ENCODE measurements at regions not wholly inside any gene's neighbourhood (a gene's known extent, or its start where the extent isn't known, plus 50 kb on each side); places are given as distances from the start of the nearest gene placed in this dataset.
"Not testable (repeated sequence)": the region's sequence is repeated elsewhere in the genome, so short reads cannot be mapped to it uniquely, and the experiment has no call there.

DNA sequence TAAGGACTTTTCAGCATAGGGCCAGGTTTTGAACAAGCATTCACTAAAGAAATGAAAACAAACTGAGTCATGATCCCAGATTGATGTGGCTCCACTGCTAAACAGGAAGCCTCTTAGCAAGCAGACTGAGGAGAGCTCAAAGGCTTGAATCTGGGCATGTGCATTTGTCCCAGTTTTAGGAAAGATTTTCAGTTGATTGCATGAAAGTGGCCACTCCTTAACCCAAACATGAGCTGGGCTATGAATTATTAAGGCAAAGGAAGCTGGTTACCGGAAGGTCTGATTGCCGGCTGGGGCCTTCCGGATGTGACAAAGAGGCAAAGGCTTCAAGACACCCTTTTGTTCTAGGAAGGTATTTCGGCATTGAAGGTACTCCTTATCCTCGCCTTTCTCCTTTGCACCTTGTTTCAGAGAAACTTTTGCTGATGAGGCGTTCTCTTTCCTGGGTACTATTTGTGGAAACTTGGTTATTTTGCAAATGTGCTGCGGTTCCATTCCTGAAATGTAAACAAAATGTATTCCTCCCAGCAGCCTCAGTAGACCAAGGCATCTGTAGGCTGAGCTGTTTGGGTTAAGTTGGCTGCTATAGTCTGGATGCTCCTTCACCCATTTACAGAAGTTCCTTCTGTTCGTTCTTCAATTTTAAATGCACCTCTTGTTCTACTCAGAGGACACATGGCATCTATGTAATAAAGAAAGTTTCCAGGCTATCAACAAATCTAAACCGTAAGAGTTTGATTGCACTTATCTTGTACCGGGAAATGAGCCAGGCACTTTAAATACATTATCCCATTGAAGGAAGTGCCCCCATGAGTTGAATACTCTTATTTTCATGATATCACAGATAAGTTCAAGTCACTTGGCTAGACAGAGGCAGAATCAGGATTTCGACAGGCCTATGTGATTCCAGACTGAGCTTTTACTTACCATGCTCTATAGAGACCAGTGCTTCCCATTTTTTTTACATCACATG is 115.6 kb upstream of the METAP2 start:
- no peak for DNase-seq

DNA sequence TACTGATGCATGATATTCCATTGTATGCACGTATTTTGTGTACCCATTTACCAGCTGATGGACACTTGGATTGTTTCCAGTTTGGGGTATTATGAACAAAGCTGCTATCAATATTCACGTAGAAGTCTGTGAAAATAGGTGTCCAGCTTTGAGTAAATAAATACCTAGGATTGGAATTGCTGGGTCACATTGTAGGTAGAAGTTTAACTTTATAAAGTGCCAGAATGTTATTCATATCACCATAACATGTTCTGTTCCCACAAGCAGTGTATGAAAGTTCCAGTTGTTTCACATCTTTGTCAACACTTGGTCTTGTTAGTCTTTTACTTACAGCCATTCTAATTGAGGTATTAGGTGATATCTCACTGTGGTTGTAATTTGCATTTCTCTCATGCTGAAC is 108.0 kb upstream of the METAP2 start:
- DNase-seq, result no peak

DNA sequence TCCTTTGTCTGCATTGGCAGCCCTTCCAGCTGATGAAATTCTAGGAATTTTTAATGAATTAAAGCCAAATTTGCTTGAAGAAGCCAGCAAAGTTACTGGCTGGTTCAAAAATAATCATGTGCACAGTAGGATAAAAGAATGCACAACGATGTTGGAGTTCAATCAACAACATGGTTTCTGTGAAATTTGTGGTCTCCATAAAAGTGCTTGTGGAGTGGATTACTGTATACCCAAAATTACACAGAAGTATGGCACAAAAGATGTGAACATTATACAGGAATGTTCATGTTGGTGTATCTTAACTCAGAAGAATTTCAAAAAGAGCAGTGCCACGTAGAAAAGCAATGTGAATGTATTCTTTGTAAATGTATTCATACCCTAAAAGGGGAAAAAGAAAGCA is 105.0 kb upstream of the METAP2 start:
- no peak for DNase-seq

DNA sequence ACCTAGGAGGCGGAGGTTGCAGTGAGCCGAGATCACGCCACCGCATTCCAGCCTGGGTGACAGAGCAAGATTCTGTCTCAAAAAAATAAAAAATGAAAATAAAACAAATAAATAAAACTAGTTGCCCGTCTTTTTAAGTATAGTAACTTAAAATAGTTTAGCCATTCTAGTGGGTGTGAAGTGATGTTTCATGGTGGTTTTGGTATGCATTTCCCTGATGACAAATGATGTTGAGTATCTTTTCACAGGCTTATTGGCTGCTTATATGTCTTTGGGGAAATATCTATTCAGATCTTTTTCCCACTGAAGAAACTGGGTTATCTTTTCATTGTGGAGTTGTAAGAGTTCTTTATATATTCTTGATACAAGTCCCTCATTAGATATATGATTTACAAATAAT is 102.4 kb upstream of the METAP2 start:
- DNase-seq, result no peak

DNA sequence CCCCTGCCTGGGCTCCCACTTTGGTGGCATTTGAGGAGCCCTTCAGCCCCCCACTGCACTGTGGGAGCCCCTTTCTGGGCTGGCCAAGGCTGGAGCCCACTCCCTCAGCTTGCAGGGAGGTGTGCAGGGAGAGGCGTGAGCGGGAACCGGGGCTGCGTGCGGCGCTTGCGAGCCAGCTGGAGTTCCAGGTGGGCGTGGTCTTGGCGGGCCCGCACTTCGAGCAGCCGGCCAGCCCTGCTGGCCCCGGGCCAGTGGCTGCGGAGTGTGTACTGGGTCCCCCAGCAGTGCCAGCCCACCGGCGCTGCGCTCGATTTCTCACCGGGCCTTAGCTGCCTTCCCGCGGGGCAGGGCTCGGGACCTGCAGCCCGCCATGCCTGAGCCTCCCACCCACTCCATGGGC is 94.5 kb upstream of the METAP2 start:
- not testable (repeated sequence) for DNase-seq

DNA sequence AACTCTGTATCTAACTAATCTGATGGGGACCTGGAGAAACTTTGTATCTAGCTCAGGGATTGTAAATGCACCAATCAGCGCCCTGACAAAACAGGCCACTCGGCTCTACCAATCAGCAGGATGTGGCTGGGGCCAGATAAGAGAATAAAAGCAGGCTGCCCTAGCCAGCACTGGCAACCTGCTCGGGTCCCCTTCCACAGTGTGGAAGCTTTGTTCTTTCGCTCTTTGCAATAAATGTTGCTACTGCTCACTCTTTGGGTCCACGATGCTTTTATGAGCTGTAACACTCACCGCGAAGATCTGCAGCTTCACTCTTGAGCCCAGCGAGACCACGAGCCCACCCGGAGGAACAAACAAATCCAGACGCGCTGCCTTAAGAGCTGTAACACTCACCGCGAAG is 93.6 kb upstream of the METAP2 start:
- DNase-seq, result not testable (repeated sequence)

DNA sequence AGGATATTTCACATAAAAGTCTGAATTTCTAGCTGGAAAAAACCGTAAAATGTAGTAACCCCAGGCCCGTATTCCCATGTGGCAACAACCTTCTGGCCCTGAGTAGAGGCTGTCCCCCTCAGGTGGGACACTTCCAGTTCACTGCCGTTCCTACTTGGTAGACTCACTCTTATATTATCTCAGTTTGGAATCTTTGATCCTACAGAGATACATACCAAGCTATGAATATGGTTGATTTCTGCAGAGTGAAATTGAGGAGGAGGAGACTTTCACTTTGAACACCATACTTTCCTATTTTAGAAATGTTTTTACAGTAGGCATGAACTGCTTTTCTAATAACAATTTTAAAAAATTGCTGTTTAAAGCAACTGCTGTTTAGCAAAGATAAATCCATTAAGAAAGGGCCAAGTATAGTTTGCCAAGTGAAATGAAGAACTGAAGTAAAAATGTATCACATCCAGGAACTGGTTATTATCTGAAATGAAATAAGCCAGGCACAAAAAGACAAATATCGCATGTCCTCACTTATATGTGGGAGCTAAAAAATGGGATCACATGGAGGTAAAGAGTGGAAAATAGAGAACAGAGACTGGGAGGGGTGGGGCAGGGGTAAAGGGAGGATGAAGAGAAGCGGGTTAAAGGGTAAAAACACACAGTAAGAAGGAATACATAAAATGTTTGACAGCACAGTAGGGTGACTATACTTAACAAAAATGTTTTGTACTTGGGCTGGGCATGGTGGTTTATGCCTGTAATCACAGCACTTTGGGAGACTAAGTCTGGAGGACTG is 92.8 kb upstream of the METAP2 start:
- DNase-seq, result no peak

DNA sequence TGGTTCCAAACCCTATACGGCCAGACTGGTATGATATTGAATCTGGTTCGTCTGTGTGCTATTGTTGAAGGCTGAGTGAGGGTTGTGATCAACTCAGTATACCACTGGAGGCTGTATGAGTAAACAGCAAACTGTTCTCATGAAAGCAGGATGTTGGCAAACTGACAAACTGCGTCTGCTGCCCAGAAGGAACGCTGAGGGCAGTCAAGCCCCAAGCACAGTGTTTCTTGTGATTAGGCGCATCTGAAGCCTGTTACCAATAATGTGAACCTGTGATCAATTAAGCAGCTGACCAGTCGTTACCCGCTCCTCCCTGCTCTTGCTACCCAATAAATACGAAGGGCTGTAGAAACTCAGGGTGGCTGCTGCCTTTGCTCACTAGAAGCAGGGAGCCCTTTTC is 90.0 kb upstream of the METAP2 start:
- DNase-seq, result not testable (repeated sequence)

DNA sequence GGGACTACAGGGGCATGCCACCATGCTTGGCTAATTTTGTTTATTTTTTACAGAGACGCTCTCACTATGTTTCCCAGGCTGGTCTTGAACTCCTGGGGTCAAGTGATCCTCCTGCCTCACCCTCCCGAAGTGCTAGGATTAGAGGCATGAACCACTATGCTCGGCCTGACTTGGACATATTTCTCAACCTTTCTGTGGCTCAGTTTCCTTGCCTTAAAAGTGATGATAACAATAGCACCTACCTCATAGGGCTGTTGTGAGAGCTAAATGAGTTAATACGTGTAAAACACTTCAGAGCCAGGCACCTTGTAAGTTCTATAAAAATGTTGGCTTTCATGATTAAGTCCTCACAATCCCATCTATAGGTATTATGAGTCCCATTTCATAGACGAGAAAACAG is 89.2 kb upstream of the METAP2 start:
- DNase-seq, result no peak

DNA sequence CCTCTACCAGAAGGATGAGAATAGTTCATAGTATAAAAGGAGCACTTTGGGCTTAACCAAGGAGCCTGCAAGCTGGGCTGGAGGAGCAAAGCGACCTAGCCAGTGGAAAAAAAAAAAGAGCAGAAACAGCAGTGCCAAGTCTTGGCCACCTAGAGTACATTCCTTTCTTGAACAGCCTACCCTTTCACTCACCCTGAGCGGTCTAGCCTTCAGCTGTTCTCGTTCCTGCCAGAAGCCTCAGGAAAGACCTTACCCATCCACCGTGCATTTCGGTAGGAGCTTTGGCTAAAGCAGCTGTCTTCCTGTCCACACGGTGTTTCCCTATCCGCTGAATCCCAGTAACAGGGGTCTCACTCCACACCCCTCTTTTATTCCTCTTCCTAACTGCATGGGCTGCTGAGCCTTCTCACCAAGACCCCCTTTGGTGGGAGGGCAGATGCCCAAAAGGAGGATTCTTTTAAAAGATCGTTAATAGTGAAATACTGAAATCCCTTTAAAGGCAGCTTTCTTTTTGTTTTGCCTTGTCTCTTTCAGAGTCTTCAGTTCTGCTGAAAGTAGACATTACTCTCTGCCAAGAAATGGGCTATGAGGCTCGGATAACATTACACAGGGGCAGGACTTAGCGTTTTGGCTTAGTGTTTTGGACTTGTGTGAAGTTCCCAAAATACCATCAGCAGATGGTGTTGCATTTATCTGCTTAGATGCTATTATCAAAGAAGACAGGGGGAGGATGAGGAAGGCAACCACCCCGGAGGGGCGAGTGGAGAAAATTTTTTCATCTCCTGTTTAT is 88.5 kb upstream of the METAP2 start:
- no peak for DNase-seq

DNA sequence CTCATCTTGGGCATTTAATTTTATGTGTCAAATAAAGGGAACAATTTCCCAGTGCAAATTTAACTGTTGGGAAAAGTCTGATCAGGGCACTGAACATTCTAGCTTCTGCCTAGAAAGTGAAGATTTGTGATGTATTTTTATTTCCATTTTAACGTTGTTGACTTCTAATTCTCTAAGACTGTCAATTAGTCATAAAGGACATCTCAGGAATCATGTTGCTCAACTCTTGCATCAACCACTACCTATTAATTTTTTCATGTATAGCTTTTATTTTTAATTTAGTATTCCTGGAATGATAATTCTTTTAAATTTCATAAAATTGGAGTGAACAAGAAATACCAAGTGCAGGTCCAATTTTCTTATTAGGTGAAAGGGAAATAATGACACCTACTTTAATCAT is 87.9 kb upstream of the METAP2 start:
- no peak for DNase-seq

DNA sequence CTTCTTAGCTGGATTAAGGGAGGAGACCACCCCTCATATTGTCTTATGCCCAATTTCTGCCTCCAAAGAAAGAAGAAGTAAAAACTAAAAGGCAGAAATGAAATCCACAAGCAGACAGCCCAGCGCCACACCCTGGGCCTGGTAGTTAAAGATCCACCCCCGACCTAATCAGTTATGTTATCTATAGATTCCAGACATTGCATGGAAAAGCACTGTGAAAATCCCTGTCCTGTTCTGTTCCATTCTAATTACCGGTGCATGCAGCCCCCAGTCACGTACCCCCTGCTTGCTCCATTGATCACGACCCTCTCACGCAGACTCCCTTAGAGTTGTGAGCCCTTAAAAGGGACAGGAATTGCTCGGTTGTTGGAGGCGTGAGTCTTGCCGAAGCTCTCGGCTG is 85.7 kb upstream of the METAP2 start:
- not testable (repeated sequence) for DNase-seq

DNA sequence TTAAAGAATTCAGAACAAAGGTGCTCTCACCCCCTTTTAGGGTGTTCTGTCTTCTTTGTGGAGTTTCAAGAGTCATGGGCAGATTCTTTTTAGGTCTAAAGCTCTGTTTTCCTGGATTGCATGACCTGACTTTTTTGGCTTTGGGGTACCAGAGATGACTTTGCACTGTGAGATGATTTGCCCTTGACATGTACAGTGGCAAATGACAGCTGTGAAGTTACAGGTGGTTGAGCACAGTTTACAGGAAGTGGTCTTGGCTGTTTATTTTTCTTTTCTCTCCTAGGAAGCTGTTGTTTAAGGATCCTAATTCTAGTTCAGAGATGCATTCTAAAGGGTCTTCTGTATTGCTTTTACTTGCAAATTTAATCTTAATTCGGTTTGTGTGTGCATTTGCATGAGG is 83.8 kb upstream of the METAP2 start:
- DNase-seq, result no peak

DNA sequence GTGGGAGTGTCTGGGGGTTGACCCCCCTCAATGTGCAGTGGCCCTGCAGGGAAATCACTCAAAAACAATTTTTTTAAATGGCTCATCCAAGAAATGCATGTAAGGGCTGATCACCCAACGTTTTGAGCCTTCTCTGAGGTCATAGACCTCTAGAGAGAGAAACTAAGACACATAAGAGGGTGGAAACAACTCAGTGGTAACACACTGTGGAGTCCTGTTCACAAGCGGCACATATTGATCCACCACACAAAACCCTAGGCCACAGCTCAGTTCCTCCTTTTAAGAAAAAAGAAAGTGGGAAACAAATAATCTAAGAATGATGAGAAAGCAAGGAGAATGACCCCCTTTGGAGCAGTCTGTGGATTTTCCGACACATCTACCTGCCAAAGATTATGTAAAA is 83.0 kb upstream of the METAP2 start:
- no peak for DNase-seq

DNA sequence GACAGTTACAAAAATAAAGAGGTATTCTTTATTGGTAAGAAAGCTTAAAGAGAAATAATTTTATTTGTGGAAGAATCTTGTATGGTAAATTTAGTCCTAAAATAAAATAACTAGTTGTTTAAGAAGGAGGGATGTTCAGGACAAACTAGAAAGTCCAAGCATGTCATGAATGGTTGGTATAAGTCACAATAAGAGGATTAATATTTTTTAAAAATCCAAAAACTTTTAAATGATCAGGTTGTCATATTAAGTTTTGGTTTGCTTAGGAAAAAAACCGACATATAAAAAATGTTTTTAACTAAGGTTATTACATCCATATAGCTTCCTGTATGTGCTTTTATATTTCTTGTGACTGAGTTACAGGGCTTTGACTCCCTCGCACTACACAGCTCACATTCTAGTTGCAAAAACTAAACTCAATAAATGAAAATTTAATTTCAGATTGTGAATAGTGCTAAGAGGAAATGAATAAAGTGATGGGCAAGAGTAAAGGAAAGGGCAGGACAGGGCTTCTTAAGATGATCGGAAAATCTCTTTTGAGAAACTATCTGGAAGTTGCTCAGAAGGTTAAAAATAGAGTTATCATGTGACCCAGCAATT is 80.7 kb upstream of the METAP2 start:
- no peak for DNase-seq

DNA sequence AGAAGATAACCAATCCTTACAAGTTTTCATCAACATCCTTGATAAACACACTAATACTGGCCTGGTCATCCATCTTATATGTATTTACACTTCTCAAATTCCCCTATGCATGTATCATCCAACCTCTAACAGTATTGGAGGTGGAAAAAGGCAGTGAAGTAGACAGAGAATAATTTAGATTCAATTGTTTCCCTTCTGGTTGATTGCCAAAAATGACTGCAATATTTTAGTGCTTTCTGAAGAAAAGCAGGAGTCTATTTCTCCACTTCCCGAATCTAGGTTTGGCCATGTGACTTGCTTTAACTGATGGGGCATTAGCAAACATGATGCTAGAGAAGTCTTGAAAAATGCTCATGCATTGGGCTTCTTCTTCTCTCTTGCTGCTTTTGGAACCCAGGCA is 78.3 kb upstream of the METAP2 start:
- DNase-seq, result no peak

DNA sequence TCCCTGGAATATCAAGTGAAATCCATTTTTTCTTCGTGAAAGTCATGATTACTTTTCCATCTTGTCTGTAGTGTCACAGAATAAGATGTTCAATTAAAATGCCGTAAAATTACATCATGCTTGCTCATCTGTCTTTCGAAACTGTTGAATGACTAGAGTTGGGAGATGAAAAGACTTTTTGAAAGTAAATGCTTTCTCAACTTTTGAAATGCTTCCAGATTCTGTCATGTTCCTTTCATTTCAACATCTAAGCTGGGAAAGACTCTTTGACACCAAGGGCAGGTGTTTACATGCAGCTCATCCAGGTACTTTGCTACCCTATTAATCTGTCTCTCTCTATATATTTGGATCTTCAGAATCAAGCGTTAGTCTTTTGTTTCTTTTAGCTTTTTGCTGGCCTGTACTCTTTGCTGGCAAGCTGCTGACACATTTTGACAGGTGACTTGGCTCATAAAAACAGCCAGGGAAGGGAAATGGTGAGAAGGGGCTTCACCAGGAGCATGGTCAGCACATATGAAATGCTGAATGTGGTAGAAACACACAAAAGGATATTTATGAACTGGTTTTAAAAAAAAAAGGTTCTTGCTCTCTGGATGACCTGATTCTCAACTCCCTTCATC is 77.0 kb upstream of the METAP2 start:
- DNase-seq, result peak; percentile 11 to 45 (median 15)

DNA sequence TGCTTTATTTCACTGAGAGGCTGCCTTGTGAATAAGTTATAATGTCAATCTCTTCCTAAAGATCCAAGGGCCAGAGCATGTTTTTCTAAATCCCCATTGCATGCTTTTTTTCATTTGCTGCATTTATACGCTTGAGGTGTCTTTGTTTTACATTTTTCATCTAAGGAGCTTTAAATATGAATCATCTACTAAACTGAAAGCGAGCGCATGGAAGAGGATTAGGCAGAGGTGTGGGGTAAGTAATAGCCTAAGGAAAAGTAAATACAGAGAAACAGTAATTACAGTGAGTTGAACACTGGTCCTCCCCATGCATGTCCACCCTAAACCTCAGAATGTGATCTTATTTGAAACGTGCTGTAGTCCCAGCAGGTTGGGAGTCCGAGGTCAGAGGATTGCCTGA is 76.4 kb upstream of the METAP2 start:
- DNase-seq, result no peak

DNA sequence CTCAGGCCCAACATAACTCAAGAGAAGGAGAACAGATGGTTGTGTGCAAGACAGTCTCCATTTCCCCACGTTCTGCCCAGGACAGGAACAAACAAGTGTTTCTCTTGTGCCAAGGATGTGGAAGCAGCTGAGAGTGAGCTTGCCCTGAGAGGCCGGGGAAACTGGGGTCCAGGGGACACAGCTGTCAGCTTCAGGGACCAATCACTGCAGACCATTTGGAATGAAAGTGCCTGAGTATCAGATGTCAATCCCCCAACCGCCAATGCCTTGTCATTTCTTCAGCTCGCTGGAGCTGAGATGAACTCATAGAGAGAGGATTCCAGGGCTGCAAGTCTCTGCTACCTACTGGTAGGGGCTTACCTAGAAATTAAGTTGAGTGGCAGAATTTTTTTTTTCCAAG is 71.9 kb upstream of the METAP2 start:
- no peak for DNase-seq

DNA sequence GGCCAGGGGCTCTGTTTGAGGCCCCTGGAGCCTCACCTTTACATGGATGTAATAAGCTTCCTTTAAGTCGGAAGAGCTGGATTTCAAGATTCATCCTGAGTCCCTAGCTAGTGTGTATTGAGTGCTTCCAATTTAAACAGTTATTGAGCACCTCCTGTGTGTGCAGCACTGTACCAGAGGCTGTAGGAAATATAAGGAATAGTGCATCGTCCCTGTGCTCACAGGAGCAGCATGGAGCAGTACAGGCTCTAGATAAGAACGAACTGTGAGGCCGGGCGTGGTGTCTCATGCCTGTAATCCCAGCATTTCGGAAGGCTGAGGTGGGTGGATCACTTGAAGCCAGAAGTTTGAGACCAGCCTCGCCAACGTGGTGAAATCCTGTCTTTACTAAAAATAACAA is 65.8 kb upstream of the METAP2 start:
- no peak for DNase-seq

DNA sequence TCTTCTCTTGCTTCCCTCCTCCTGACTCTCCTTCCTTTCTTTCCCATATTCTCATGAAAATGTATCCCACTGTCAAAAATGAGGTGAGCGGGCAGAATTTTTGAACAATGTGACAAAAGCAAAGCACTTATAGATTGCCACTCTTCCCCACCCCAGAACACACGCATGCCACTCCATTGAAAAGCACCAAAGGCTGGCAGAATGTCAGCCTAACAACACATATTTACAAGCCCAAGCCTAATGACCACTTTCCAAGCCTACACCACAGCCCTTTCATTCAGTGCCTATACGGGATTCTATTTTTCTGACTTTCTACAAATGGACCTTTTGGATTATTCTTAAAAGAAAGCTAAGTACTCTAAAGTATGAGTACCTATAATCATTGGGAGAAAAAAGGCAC is 62.9 kb upstream of the METAP2 start:
- DNase-seq, result no peak

DNA sequence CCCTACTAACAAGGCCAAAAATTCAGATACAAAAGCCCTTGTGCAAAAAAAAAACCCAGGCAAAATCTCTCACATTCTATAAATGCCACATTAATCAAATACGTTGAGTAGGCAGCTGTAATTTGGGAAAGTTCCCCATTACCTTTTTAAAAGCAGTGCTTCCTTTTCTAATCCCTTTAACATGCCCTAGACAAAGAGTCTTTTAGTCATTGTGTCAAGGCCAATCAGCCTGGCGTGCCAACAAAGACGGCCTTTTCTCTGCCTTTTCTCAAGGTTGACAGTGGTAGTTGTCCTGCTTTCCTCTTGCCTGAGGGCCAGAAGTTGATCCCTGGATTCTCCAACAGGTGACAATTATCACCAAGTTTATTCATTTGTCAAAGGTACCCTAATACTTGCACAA is 62.5 kb upstream of the METAP2 start:
- no peak for DNase-seq

Data from suppressor macrophage treated with lipopolysaccharide for 1 hour (primary cell).